Activated effector memory CD4-positive, alpha-beta T cell treated with Interleukin-2 at 50 U/mL for 16 hours (primary cell): ENCODE measurements at regions not wholly inside any gene's neighbourhood (a gene's known extent, or its start where the extent isn't known, plus 50 kb on each side); places are given as distances from the start of the nearest gene placed in this dataset.
"Not testable (repeated sequence)": the region's sequence is repeated elsewhere in the genome, so short reads cannot be mapped to it uniquely, and the experiment has no call there.

Source experiments
- DNase-seq: peaks from one replicate; pipeline ENCODE4 v3.0.0-alpha.2; 2020

DNA sequence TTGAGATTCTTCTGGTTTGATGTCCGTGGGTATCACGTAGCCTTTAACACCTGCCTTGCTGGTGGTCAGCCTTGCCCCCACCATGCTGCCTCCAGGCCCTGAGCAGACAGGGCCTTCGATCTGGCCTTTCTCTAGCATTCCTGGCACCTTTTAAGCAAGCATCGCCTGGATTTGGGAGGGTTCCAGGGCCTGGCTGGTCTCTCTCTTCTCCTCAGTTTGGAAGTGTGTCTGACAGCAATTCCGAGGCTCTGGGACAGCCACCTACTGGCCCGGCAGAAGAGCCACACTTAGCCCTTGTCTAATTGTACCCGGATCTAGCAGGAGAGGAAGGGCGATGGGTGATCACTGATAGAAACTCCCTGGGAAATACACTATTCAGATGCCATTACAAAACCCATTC, 441.3 kb upstream of the MKI67 start:
- no peak for DNase-seq

DNA sequence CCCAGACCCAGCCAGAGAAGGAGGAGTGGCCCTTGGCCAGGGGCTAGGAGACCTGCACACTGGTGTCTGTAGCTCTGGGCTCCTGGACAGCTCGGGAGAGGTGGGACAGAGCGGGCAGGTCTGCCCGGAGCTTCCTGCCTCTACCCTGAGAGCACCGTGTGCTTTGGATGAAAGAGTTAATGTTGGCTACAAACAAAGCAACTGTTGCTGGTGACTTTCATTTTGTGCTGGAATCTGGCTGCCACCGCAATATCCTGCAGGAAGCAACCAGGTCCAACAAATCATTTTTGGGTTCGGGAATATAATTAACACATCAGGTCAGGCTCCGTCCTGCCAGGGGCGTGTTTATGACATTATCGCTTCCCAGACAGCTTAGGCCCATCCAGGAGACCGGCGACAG, 441.8 kb upstream of the MKI67 start:
- no peak for DNase-seq

DNA sequence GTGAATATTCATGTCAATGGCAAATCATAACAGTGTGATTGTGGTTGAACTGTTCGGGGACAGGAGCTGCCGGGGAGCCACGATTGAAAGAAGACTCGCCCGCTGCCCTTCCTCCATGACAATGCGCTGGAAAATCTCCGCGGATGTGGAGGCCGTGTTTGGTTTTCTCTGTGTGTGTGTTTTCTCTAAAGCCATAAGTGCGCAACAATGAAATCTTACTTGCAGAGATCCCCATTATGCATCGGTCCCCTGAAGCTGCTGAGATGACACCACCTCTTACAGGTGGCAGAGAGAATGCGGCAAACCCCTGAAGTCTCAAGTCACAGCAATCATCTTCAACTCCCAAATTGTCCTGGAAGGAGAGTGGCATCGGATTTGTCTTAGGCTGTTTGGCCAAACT, 442.3 kb upstream of the MKI67 start:
- DNase-seq: no peak

DNA sequence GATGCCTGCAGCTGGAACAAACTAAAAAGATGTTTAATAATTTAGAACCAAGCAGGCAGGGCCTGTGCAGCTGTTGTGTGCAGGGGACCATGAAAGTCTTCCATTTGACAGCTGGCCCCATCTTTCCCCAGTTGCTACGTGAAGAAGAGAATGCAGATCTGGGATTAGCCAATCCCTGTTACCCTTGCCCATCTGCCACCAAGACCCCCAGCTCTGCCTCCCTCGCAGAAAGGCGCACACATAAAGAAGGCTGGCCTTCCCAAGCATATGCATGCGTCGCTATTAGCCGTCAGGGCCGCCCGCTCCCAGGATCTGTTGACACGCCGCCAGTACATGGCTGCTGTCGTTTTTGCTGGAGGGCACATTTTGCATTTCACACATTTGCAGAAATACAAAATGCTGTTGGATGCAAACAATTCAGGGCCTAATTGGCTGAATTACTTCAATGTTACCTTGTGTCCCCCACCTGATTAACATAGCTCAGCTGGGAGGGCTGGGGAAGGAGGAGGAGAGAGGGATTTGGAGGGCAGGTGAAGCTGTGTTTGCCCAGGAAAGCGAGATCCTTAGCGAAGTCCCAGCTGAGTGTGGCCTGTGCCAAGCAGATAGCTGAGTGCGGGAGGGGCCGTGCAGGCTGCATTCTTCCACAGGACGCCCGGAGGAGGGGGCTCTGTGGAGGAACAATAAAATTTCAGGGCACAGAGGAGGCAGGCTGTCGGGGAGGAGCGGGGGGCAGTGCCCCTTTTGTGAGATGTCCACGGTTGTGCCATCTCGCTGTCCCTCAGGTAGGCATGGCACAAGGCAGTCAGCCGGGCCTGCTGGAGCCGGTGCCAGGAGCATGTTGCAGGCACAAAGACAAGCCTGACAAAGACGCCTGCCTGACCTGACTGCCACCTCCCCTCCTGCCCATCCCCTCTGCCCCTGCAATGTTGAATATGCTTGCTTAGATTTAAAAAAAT, 443.0 kb upstream of the MKI67 start:
- DNase-seq: no peak

DNA sequence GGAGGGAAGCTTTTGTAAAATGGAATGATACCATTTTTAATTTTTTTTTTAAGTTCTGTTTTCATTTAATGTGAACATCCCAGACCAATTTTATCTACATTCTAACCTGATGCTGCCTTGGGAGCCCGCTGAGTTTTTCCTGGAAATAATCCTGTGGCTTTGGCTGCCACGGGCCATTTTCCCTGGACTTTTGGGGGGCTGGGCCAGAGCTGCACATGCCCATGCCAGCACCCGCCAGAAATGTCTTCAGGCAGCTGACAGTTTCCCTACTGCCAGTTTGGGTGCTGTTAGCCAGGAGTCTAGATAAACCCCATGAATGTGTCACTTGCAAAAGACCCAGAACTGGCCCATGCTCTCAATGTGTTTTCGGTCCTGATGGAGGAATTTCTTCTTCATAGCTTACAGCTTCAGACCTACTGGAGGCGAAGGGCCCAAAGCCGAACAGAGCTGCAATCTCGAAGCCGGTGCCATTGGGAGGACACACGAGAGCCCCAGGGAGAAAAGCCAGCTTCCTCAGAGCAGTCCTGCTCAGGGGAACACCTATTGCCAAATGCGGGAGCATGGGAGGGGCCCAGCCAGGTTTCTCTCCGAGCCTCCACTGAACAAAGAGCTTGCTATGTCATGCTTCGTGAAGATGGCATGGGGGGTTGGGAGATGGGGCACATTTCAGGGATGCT, 444.2 kb upstream of the MKI67 start:
- DNase-seq: no peak

DNA sequence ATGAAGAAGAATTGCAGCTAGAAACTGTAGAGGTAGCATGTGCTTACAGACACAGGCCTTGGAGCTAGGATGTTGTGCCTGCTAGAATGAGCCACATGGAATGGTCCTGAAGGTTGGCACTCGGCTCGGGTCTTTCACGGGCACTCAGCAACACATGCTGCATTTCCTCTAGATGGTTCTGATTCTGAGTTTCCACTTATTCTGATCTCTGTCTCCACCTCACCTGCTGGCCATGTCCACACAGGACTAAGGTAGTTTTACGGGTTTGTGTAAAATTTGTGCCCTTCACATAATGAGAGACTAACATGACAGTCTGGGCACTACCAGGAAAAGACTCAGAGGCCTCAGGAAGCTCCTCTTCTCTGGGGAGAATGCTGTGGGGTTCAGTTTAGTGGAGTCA, 444.8 kb upstream of the MKI67 start:
- DNase-seq: no peak

DNA sequence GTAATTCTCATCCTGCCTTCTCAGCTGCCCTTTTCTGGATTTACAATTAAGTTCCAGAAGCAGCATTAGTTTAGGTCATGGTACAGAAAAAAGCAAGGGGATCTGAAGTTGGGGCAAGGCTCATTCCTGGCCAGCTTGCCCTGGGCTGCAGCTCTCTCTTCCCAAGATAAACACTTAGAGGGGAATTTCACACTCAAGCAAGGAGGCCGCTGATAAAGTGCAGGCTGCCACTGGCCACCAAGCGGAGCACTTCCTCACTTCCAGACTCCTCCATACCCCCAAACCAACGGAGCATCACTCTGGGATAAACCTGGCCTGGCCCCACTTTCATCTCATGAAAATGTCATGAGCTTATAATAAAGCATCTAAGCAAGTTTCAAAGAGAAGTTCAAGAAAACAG, 445.5 kb upstream of the MKI67 start:
- no peak for DNase-seq

DNA sequence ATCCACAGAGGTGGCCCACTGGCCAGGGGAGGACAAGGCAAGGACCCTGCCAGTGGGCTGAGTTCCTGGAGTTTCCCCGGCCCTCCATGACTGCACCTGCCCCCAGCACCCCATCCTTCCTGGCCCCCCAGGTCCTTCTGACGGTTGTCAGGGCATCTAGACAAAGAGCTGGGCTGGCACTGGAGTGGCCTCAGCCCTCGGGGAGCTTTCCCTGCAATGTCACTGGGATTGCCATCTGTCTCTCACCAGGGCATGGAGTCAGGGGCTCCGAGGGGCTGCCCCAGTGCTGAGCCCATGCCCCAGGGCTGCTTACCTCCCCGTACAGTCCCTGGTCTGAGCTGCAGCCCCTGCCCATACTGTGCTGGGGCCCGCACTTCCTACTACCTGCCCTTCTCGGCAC, 446.5 kb upstream of the MKI67 start:
- no peak for DNase-seq

DNA sequence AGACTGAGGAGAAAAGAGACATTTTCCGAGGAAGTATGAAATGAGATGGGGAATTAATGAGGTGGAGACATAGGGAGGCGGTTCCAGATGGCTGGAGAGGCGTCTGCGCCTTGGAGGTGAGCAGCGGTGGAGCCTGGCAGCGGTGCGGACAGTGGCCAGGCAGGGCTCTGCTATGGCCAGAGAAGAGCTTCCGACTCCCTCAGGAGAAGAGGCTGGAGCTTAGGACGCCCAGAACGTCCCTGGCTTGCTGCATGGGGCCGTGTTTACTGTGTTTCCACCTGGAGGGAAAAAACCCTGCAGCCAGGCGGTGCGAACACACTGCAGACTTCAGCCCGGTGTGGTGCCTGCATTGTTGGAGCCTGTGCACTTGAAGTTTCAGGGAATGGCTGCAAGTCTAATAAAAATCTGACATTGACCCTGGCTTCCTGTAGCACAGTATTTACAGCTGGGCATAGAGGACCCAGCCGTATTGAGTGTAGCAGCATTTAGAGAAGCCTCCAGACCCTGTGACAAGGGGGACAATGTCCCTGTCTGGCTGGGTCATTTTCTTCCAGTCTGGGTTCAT, 447.1 kb upstream of the MKI67 start:
- no peak for DNase-seq

DNA sequence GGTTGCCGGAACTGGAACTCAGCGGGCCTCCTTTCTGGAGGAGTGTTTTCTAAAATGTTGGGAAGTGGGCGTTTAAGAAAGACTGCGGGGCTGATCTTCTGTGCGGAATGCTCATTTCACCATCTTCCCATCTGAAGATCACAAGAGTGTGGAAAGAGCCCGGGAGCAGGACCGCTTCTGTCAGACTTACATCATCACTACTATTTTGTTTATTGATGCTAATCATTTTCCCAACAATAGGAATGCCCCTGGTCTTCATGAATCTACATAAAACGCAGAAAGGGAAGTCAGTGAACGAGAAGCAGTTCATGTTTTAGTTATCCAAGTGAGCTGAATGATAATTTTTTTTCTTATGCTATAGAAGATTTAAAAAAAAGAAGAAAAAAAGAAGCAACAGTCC, 447.8 kb upstream of the MKI67 start:
- DNase-seq: no peak

DNA sequence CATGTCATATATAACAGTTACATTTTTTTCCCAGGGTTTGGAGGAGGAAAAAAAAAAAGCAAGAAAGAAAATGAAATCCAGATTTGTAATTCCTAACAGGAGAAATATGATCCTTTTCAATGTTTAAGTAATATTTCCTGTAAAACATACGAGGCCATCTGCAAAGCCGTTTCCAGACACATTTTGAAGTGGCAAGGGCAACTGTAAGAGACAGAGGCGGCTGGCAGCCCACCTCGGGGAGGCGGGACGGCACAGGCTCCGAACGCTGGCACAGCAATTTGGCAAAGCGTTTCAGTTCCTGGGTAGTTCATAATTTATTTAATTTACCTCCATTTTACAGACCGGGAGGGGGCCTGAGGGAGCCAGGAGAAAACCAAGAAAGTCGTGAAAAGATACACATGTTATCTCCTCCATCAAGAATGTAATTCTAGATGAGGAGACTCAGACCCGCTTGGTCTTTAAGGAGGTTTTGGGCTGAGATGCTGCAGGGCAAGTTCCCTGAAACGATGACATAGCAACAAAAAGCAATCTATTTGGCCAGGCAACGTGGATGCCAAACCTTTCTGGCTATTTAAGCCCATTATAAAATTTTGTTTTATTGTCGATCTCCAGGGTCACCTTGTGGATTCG, 448.5 kb upstream of the MKI67 start:
- DNase-seq: no peak

DNA sequence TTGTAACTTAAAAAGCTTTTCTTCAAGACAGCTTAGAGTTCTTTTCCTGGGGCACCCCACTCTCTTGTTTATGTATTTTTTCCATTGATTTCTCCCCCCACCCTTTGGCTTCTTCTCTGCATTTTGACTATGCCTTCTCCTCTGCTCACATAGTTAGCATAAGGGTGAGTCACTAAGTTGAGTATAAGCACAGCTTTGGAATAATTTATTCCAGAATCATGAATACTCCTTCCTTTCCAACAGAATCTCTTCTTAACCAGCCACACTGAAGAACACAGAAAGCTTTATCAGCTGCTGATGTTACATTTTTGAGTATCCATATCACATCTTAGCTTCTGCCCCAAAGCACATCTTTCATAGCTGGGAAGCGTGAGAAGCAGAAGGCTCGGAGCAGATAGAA, 449.5 kb upstream of the MKI67 start:
- no peak for DNase-seq

DNA sequence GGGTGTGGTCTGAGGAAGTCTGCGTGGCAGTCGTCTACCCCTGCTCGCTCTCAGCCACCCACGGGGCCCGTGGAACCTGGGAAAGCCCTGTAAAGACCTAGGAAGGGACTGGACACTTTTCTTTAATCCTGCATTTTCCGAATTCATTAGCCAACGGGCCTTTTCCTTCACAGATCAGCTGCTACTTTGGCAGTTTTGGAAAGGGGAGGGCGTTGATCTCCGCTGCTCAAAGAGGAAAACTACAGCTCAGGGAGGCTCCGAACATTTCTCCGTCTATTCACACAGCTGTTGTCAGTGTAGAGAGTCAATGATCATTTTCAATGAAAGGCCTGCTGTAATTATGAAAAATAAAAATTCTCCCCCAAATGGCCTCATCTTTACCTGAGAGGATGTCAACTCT, 450.1 kb upstream of the MKI67 start:
- DNase-seq: no peak

DNA sequence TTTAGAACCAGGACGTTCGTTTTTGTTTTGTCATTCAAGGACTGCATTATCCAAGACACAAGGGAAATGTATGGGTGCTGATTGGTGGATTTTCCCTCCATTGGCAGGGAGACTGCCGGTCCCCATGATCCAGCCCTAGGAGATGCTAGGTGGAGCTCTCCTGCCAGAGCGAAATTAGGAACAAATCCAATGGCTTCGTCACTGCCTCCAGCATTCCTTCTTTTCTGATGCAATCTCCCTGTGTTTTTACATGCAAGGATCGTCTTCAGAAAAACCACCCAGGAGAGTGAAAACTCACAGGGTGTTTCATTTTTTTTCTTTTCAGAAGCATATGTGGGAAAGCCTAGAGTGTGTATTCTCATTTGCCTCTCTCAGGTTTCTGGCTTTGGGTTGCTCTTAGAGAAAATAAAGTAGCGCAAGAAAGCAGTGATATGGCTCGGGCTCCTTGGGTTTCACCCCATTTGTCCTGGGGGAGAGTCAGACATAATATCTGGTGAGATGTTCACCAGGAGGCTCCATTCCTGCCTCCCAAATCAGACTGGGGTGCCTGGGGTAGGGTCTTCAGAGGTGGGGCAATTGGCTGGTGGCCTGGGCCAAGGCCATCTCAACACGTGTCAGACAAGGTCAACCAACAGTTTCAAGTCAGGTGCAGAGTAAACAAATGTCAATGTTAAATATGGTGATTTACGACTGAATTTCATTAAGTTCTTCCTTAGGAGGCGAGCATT, 450.9 kb upstream of the MKI67 start:
- DNase-seq: no peak

DNA sequence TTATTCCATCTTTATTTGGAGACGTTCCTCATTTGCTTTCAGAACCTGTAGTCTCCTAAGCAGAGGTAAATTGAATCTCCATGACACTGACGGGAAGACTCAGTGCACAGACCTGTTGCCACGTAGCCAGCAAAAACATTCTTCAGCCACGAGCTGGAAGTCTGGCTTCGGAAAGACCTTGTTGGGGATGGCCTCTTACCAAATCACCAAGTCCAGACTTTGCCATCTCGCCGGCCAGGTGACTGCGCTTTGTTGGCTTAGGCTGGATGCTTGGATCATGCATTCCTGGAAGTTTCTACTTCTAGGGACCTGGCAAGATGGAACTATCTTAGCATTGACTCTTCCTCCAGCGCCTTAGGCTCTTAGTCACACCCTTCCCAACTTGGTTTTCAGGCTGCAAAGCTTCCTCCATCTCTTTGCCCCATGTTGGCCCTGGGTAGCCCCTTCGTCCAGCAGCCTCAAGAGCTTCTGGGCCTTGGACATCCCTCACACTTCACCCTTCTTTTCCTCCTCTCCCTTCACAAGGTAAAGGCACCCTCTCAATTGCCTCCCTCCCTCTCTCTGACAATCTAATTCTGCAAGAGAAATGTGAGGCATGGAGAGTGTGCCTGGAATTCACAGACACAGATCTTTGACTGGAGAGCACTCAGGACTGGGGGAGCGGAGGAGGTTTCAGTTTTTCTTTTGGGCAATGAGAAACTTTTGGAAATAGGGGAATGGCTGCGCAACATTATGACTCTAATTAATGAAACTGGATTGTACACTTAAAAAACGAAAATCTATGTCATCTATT, 451.9 kb upstream of the MKI67 start:
- no peak for DNase-seq

DNA sequence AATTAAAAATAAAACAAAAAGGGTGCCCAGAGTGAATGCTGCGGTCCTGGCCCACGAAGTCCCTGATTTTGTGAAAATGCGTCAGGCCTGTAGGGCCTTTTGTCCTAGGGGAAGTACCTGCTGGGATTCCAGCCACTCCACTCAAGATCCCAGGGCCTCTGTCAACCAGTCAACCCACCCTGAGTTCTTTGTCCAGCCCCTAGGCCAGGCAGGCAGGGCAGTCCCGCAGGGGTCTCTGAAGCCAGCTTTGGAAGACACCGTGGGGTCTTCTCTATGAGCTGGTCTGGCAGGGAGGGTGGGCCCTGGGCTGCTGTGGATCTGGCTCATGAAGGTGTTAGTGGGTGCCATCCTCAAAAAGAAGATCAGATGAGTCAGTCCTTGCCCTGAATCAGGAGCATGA, 452.5 kb upstream of the MKI67 start:
- DNase-seq: no peak

DNA sequence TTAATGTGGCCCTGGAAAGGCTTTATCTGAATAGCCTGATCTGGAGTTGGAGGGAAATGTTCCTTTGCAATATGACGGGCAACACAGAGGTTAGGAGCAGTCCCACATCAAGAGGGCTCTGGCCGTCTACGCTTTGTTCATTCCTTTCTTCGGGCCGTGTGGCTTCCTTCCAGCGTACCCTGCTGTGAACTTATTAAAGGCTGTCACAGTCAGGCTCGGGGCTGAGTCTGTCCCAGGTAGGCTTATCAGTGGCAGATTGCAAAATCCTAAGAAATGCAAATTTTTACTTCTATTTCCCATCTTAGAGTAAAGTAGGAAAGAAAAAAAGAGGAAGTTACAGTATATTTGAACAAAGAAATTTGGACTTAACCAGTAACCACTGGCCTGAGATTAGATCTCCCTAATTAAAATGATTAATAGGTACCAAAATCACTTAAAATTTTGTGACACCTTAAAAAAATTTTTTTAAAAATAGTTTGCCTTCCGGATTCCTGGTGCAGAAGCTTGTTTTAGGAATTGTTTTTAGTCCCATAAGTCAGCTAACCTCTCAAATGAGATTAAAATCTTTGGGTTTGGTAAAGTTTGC, 453.1 kb upstream of the MKI67 start:
- DNase-seq: no peak

DNA sequence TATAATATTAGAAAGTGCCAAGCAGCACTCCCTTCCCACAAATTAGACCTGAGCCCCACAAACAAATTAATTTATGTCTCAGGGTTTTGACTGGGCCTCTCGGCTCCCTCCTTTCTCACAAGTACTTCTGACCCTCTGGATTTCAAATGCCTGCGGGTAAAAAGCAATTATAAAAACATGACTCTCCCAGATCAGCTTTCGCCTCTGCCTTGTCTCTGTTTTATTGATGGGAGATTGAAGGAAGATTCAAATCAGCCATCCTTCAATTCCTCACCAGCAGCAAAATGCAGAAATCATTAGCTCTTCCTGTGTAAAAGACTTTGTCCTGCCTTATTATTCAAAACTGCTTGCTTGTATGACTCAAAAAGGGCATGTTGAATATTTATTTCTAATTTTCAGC, 453.7 kb upstream of the MKI67 start:
- no peak for DNase-seq

DNA sequence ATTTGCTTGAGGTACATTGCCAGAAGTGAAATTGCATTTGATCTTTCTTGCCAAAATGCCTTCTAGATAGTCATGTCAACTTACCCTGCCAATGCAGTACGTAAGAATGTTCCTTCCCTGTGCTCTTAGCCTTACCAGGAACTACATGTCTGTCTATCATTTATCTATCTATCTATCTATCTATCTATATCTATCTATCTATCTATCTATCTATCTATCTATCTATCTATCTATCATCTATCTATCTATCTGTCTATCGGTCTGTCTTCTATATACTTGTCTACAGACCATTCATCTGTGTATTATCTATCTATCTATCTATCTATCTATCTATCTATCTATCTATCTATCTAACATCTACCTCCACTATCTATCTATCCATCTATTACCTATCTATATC, 456.9 kb upstream of the MKI67 start:
- not testable (repeated sequence) for DNase-seq

DNA sequence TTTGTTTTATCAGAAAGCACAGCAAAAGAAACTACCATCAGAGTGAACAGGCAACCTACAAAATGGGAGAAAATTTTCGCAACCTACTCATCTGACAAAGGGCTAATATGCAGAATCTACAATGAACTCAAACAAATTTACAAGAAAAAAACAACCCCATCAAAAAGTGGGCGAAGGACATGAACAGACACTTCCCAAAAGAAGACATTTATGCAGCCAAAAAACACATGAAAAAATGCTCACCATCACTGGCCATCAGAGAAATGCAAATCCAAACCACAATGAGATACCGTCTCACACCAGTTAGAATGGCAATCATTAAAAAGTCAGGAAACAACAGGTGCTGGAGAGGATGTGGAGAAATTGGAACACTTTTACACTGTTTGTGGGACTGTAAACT, 460.4 kb upstream of the MKI67 start:
- DNase-seq: not testable (repeated sequence)

DNA sequence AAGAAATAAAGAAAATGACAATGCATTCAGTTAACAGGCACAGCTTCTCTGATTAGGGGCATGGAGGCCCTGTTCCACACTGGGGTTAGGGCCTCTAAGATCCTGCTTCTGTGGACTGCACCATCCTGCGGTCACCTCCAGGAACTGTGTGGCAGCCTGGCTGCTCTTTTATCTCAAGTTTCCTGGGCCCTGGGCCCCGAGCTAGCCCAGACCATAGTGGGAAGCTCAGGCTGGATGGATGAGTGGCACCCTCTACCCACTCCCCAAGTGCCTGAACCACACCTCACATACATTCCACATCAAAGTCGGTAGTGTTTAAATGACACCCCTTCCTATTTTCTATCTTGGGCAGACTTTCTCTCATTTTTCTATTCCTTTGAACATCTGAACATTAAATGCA, 461.5 kb upstream of the MKI67 start:
- no peak for DNase-seq

DNA sequence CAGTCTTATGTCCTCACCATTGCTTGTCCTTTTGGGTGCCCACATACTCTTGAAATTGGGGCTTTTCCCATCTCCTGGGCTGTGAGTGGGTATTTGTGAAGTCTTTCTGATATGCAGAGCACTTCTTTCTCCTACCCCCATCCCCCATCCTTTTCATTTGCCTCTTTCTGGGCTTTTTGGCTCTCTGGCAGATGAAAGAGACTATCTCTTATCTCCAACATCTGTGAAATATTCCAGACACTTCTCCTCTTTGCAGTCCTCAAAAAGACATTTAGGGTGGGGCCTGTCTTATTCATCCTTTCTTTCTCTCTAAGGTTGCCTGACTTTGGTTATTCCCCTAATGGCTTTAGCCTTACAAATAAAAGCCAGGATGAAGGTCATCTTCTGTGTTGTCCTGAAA, 462.2 kb upstream of the MKI67 start:
- DNase-seq: no peak
